ENCODE measurements at regions not wholly inside any gene's neighbourhood (a gene's known extent, or its start where the extent isn't known, plus 50 kb on each side); places are given as distances from the start of the nearest gene placed in this dataset.

DNA sequence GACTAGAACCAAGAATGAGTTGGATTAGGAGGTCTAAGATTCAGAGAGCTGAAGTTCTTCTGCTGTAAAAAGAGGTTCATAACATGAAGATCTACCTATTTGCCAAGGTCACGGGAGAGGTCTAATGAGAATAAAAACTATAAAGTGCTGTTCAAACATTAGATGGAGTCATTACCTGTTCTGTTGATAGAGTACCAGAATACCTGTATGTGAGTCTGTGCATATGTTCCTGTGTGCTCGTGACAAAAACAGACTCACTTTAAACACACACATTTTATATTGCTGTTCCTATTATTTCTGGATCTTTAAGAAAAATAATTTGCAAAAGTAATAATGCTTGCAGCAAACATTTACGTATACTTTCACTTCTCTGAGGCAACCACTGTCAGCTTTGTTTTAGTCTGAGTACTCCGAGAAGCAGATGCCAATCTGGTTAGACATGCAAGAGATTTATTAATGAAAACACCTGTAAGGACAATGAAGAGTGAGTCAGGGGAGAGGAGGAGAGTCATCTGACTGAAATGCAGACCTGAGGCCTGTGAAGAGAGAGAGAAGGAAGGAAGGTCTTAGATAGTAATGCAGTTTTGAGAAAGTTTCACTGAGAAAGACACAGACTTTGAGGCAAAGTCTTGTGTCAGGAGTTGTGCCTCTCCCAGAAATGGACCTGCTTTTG lies 221.2 kb downstream of the SQOR start:
- TF ChIP-seq, protein P1, sequence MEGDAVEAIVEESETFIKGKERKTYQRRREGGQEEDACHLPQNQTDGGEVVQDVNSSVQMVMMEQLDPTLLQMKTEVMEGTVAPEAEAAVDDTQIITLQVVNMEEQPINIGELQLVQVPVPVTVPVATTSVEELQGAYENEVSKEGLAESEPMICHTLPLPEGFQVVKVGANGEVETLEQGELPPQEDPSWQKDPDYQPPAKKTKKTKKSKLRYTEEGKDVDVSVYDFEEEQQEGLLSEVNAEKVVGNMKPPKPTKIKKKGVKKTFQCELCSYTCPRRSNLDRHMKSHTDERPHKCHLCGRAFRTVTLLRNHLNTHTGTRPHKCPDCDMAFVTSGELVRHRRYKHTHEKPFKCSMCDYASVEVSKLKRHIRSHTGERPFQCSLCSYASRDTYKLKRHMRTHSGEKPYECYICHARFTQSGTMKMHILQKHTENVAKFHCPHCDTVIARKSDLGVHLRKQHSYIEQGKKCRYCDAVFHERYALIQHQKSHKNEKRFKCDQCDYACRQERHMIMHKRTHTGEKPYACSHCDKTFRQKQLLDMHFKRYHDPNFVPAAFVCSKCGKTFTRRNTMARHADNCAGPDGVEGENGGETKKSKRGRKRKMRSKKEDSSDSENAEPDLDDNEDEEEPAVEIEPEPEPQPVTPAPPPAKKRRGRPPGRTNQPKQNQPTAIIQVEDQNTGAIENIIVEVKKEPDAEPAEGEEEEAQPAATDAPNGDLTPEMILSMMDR (IDR thresholded peaks at IDR 0.05; ENCODE audit: borderline replicate concordance): no peak
- H3K36me3 ChIP-seq: no peaks in the 10 kb centered on the region
- H3K9me3 ChIP-seq (replicated peaks): peaks cover 3% of the 10 kb centered on the region
- no peaks in the 10 kb centered on the region for H3K4me1 ChIP-seq
- no peak overlapping the region for H3K4me3 ChIP-seq
- H3K27ac ChIP-seq (replicated peaks): no peak overlapping the region
- intact Hi-C loops (cut with micrococcal nuclease): no loop called here
- no peak for DNase-seq
- no peaks in the 10 kb centered on the region for H3K27me3 ChIP-seq (ENCODE audit: low read depth)

DNA sequence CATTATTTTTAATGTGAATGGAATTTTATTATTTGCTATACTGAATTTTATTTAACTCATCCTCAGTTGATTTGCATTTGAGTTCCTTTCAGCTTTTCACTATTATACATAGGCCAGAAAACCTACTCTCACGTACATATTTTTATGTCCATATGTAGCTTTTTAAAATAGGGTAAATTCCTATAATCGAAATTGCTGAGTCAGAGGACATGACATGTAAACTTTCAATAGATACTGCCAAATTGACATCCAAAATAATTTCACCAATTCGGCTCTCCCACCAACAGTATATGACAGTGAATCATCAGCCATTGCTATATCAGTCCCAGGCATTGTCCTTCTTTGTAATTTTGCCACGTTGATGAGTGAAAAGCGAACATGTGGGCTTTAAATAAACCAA lies 222.5 kb downstream of the SQOR start:
- Histone ChIP-seq H3K9me3 (replicated peaks) (no peaks in the 10 kb centered on the region), H3K36me3 (no peaks in the 10 kb centered on the region), H3K27ac (replicated peaks) (no peak overlapping the region), H3K27me3 (ENCODE audit: low read depth) (no peaks in the 10 kb centered on the region), H3K4me1 (no peaks in the 10 kb centered on the region), H3K4me3 (no peak overlapping the region)
- TF ChIP-seq, protein P1 (IDR thresholded peaks at IDR 0.05; ENCODE audit: borderline replicate concordance): no peak
- intact Hi-C loops (cut with micrococcal nuclease): no loop called here
- DNase-seq: no peak

DNA sequence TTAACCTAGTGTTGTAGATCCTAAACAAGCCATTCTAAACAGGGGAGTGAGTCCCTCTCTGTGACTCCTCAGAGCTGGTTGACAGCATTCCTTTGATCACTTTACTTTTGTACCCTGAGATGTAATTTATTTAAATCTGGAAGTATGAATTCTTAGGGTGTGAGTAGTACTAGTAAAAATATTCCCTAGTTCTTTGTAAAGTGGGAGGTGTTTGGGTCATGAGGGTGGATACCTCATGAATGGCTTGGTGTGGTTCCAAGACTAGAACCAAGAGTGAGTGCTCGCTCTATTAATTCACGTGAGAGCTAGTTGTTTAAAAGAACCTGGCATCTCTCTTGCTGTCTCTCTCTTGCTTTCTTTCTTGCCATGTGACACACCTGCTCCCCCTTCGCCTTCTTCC lies 223.7 kb downstream of the SQOR start:
- Histone ChIP-seq H3K27me3 (ENCODE audit: low read depth) (no peaks in the 10 kb centered on the region), H3K4me3 (no peak overlapping the region), H3K4me1 (no peaks in the 10 kb centered on the region), H3K9me3 (replicated peaks) (no peaks in the 10 kb centered on the region), H3K27ac (replicated peaks) (no peak overlapping the region), H3K36me3 (no peaks in the 10 kb centered on the region)
- no peak for DNase-seq
- intact Hi-C loops (cut with micrococcal nuclease): no loop called here
- TF ChIP-seq, protein P1 (IDR thresholded peaks at IDR 0.05; ENCODE audit: borderline replicate concordance): no peak

DNA sequence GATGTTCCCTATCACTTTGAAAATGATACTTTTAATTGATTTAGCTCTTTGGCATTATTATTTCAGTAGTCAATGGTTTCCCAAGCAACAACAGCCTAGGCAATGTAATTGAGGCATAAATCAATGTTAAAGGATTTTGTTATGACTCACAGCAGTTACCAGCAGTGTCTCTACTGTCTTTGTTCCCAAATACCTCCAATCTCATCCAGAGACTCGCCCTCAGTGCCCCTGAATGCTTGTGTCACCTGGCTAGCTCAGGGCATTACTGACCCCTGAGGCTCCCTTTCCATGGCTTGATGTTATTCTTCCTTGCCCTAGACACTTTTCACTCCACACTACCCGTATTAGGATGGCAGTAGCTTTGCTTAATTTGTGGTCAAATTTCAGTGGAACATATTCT lies 227.2 kb downstream of the SQOR start:
- no peaks in the 10 kb centered on the region for H3K4me1 ChIP-seq
- TF ChIP-seq, protein P1 (IDR thresholded peaks at IDR 0.05; ENCODE audit: borderline replicate concordance): no peak
- no peaks in the 10 kb centered on the region for H3K9me3 ChIP-seq (replicated peaks)
- H3K27me3 ChIP-seq (ENCODE audit: low read depth): no peaks in the 10 kb centered on the region
- intact Hi-C loops (cut with micrococcal nuclease): no loop called here
- no peak overlapping the region for H3K4me3 ChIP-seq
- DNase-seq: no peak
- no peaks in the 10 kb centered on the region for H3K36me3 ChIP-seq
- H3K27ac ChIP-seq (replicated peaks): no peak overlapping the region

DNA sequence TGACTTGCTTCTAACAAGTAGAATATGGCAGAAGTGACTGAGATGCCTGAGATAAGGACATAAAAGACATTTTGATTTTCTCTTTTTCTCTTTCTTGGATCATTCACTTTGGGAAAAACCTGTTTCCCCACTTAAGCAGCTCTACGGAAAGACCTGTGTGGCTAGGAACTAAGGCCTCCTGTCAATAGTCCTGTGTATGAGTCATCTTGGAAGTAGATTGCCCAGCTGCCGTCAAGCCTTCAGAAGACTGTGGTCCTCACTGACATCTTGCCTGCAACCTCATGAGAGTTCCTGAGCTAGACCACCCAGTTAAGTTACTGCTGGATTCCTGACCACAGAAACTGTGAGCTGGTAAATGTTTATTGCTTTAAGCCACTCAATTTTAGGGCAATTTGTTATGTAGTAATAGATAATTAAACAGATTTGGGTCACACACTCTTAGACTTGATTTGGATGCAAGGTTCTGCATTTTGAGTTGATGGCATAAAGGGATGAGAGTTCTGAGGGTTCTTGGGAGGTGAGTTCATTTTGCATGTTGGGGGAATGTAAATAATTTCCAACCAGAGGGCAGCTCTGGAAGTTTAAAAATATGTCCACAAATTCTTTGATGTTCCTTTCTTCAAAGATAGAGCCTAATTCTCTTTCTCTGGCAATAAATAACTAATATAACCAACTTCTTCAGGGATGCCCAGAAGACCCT lies 229.2 kb downstream of the SQOR start:
- Histone ChIP-seq H3K4me3 (no peak overlapping the region), H3K27ac (replicated peaks) (no peak overlapping the region), H3K4me1 (no peaks in the 10 kb centered on the region), H3K9me3 (replicated peaks) (no peaks in the 10 kb centered on the region), H3K27me3 (ENCODE audit: low read depth) (no peaks in the 10 kb centered on the region), H3K36me3 (no peaks in the 10 kb centered on the region)
- TF ChIP-seq, protein P1 (IDR thresholded peaks at IDR 0.05; ENCODE audit: borderline replicate concordance): no peak
- DNase-seq: no peak
- intact Hi-C loops (cut with micrococcal nuclease): no loop called here
